HG03521 (cell line): ENCODE measurements at regions not wholly inside any gene's neighbourhood (a gene's known extent, or its start where the extent isn't known, plus 50 kb on each side); places are given as distances from the start of the nearest gene placed in this dataset.
"Not testable (repeated sequence)": the region's sequence is repeated elsewhere in the genome, so short reads cannot be mapped to it uniquely, and the experiment has no call there.

Source experiments
- ATAC-seq: cut with Tn5 transposase; IDR thresholded peaks from one replicate; pipeline ENCODE4 v1.9.1; 2021; ENCODE audit warnings: mild to moderate bottlenecking, moderate library complexity; ENCODE audit not compliant: unreplicated experiment

DNA sequence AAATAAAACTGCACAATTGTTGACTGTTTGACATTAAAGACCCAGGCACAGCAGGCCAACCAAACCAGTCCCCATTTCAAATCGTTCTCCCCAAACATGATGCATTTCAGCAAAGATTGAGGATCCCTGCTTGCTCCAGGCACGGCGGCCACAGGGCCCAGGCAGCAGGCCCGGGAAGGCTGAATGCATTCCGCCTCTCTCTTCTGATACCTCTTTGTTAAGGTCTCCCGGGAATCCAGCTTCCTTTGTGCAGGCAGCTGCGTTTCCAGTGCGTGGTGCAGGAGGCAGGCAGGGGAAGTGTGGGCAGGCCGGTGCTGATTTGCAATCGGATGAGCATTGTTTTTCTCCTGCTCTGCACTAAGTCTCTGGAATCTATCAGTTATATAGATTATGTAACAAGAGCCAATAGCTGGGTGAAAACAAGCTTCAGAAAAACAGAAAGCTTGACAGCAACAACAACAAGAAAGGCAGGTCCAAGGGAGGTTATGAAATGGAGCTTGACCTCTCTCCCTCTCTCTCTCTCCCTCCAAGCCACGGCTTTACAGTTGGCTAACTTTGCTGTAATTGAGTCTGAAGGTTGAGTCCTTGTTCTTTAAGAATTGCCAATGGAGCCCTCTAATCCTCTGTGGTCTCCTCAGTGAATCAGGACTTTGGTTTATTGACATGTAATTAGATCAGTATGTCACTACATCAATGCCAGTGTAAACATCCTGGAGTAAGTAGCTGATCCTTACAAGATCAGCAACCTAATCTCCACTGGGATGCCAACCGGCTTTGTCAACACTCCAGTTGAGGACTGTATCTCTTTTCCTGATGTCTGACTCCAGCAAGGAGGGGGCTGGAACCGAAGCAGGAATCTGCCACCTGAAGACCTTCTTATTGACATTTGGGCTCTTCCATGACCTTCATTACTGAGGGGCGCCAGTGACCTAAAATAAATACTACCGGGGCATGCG lies 338.0 kb downstream of the TEX29 start:
- no peak for ATAC-seq

DNA sequence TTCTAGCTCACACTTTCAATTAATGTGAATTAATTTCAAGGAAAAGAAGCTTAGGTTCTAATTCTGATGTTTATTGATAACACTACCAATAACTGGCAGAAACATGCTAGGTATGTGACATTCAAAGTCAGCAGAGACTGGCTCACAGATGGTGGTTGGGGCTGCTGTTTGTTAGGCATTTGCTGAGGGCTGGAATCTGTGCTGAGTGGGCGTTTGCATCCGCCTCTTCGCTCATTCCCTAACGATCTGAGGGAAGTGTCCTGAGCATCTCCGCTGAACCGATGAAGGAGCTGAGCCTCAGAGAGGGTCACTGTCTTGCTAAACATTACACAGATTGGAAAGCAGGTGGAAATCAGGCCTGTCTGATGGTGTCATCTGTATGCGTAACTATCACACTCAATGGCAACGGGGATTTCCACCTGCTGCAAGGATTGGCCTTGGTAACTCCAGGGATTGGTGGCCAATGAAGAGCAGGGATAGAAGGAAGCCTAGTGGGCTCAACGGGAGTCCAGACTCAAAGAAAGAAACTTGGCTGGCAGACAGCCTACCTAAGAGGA lies 338.9 kb downstream of the TEX29 start:
- ATAC-seq = no peak

DNA sequence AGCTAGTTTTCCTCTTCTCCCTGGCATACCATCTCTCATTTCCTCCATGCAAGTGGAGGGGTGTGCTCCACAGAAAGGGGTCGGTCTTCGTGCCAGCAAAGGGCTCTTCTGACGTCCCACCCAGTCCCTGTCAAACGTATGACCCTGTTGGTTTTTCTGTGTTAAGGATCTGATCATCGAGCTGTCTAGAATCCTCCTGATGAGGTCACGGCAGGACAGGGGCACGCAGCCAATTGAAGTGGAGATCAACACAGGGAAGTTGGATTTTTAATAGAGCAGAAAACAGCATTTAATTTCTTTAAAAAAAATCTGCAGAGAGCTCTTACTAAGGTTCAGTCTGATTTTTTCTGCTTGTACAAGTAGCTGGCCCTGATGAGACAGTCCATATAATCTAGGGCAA lies 339.4 kb downstream of the TEX29 start:
- no peak for ATAC-seq

DNA sequence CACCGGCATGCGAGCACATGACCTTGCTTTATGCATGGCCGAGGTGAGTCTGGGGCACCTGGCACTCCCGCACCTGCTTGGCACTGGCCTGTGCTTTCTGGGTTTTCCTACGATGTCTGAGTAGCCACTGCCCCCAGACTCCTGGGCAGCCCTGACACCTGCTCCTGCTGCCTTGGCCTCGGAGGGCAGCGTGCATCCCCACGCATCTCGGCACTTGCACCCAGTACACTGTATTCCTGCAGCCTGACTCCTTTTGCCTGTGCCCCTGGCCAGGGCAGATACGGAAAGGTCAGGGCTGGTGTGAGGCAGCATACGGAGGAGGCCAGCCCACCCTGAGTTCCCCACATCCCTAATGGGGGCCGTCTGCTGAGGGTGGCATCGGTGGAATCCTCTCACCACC lies 340.6 kb downstream of the TEX29 start:
- no peak for ATAC-seq

DNA sequence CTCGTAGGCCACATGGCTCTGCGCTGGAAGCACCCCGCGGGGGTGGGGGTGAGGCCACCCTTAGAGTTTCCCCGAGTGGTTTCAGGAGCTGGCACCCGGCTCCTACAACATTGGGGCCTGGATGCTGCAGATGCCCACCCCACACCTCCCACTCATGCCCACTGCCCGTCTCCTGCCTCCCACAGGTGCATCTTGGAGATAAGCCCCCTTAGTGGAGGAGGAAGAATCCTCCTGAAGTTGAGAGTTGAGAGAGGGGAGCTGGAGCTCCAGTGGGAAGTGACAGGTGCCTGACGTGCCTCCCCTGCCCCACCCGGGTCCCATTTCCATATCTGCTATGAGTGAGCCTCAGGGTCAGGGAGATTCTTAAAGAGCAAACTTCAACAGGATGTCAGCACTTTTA lies 341.3 kb downstream of the TEX29 start:
- no peak for ATAC-seq

DNA sequence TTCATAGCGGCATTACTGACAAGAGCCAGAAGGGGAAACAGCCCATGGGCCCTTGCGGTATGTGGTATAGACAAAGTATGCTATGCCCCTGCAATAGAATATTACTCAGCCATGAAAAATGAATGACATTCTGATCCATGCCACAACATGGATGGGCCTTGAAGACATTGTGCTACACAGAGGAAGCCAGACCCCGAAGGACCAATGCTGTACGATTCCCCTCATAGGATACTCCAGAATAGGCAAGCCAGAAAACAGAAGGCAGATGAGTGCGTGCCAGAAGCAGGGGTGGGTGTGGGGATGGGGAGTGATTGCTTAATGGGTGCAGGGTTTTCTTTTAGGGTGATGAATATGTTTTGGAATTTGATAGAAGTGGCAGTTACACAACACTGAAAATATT lies 342.0 kb downstream of the TEX29 start:
- no peak for ATAC-seq

DNA sequence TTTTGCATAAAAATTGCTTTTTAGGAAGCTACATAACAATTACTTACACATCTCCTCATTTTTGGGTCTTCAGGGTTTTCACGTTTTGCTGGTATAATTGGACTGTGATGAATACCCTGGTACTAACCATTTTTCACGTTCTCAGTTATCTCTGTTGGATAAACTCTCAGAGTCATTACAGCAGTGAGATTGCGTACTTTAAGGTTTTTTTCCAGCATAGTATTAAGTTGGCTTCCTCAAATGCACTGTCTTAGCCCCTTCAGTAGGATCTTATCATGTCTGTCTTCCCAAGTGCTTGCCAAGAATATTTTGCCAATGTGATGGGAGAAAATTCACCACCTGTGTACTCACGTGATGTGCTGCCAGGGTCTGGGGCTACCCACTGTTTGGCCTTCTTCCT lies 342.5 kb downstream of the TEX29 start:
- no peak for ATAC-seq

DNA sequence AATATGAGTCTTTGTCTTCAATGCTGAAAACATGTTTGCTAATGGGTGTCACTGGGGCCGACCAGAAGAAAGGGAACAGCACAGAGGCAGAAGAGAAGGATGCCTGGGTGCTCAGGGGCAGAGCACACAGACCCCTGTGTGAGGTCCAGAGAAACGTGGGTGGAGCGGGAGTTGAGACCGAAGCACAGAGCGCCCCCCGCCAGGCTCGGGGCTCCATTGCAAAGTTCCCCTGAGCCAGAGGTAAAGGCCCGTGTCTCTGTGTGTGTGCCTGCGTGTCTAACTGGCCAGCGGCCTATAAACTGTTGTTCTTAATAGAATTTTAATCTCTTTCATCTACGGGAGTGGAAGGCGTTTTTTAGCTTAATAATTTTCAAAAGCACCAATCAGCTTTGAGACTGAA lies 343.1 kb downstream of the TEX29 start:
- no peak for ATAC-seq

DNA sequence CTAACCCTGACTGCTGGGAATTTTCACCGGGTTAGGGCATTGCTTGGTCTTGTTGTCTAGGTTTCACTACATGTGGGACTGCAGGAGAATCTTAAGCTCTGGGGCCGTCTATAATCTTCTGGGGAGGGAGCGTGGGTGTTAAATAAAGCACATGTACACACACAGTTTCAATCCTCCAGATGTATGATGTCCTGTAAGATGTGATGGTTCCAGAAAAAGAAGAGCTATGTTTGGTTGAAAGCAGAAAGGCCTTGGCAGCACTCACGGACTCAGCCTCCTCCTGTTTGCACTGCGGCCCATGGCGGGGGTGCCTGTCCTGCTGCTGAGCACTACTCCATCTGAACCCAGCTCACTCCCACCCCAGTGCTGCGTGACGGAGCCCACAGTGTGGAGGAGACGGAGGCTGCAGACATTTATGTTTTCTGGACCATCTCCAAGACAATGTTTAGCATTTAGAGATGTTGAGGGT lies 343.5 kb downstream of the TEX29 start:
- ATAC-seq = no peak

DNA sequence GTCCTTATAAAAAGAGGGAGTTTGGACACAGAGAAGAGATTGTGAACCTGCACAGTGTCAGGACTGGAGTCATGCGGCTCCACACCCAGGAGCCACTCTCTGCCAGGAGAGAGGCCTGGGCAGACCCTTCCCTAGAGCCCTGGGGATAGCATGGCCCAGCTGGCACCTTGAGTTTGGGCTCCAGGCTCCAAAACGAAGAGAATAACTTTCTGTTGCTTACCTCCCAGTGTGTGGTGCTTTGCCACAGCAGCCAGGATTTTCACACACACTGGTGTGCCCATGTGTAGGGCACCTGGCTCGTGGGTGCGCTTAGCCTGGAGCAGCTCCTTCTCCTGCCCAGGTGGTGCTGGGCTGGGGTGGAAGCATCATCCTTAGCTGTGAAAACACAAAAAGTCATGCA lies 344.3 kb downstream of the TEX29 start:
- no peak for ATAC-seq

DNA sequence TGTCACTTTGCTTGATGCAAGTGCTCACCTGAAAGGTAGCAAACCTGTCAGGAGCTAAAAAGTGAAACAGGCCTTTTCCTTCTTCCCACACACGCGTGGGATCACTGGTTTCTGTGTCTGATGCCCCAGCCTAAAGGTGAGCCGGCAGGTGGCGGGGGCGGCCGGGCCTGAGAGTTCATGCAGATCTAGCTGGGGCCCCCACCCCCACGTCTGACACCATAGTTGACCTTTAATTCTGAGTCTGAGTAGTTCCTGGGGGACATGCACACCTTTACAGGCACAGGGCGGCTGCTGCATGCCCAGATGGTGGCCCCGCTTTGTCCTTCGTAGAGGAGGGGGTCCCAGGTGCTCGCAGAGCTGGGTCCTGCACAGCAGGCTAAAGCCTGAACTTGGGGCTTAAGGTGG lies 345.3 kb downstream of the TEX29 start:
- no peak for ATAC-seq

DNA sequence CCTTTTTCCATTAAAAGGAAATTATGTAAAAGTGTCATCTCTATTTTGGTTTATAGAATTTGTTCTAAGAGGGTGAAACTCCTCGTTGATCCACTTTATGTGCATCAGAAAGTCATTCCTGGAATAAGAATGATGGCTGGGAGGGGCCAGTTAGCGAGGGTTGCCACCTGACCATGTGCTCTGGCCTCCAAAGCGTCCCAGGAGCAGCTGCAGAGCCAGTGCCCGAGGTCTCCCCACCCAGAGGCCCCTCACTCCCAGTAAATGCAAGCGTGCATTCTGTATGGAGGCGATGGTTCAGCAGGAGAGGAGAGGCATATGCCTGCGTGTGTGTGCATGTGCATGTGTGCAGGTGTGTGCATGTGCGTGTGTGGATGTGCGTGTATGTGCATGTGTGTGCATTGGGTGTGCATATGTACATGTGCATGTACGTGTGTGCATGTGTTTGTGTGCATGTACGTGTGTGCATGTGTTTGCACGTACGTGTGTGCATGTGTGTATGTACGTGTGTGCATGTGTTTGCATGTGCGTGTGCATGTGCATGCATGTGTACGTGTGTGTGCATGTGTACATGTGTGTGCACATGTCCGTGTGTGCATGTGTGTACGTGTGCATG lies 345.8 kb downstream of the TEX29 start:
- ATAC-seq = no peak

DNA sequence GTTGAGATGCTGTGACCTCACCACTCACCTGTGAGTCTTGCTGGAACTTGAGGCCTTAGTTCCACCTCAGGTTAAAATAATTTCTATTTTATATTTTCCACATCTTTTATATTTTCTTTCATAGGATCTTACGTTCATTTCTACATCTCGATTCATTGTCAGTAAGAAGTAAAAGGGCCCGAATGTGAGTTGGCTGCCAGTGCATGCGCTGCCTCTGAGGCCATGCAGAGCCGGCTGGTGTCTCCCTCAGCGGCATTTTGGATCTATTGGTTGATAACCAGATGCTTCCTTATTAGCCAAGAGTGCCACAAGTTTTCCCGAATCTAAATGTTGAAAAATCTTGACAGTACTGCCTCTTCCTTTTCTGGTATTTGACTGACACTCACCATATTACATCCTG lies 347.3 kb downstream of the TEX29 start:
- ATAC-seq = no peak

DNA sequence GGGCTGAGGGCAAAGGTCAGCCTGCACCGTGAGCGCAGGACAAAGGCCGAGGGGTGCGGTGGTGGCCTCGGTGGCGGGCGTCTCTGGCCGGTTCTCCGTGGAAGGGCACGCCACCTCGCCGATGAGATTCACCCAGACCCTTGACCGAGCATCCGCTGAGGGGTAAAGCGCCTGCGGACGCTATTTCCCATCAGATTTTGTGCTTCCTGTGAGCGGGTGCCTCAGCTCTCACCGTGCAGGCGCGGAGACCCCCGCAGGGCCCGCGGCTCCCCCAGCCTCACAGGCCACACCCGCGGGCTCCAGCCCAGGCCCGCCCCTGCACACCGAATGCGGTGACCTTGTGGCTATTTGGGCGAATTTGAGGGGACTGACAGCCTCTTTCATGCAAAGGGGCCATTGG lies 348.0 kb downstream of the TEX29 start:
- ATAC-seq = no peak

DNA sequence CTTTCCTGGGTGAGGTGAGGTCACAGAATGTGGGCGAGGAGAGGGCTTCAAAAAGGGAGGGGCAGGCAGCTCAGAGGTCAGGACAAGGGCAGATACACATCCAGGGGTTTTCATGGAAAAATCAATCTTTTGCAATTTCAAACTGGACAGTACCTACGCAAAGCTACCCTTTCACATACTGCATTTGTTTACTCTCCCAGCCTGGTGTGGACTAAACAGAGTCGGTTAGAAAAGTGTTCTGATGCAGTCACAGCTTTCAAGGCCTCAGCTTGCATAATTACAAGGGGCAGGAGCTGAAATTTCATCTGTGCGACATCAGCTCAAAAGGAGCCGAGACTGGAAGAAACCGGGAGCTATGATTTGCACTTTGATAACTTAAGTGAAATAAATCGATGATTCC lies 351.8 kb downstream of the TEX29 start:
- not testable (repeated sequence) for ATAC-seq

DNA sequence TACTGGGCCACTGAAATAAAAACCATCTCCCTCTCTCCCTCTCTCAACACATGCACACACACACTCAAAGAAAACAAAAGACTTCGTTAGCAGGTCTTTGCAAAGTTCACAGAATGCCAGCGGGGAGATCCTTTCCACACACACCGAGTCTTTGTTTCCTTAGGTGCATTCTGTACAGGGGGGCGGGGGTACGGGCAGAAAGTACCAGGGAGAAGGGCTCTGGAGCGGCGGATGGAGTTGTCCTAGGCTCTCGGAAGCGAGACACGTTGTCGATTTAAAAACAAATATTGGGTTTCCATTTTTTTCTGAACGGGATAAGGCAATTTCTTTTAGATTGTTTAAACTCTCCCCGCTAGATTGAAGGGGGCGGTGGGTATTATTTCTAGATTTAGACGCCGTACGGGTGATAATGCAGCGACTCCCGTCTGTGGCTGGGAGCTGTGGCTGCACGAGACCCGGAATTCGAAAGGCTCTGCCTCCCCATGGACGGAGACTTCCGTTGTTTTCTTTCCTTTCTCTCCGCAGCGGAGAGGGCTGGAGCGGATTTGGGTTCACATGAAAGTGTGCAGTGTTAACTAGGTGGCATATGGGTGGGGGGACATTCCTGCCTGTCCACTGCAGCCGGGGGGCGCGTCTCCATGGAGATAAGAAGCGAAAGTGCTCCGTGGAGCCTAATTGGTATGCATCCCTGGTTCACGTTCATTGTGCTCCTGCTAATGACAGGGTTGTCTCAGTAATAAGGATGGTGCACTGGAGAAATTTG lies 357.9 kb downstream of the TEX29 start:
- not testable (repeated sequence) for ATAC-seq

DNA sequence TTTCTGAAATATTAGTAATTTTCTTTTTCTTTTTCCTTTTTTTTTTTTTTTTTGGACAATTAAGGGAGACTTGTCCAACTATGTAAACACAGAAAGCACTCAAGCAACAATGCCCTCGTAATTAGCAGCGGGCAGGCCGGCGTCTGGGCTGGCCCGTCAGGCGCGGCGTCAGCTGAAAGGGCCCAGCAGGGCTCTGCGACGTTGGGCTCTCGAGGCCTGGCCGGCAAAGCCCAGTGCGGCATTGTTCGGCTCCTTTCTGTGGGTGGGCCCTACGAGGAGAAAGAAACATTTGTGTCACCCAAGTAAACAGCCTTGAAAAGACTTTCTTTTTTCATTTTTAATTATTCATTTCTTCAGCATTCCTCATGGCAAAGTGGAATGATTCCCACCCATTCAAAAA lies 359.2 kb downstream of the TEX29 start:
- ATAC-seq = not testable (repeated sequence)

DNA sequence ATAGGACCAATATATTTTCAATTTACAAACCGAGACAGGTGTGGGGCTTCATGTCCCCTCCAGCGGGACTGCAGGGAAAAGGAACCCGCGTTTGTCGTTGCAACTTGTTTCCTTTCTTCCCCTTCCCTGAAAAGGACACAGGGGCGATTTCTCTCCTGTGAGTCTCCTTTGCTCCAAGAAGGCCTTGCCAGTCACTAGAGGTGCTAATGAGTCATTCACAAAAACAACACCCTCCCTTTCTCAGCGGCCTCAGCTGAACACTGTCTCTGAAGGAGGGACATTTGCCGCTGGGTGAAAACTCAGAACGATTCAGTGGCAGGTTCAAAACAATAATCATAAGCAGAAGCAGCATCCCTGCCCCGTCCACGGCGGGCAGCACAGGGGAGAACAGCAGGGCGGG lies 359.7 kb downstream of the TEX29 start:
- ATAC-seq = not testable (repeated sequence)

DNA sequence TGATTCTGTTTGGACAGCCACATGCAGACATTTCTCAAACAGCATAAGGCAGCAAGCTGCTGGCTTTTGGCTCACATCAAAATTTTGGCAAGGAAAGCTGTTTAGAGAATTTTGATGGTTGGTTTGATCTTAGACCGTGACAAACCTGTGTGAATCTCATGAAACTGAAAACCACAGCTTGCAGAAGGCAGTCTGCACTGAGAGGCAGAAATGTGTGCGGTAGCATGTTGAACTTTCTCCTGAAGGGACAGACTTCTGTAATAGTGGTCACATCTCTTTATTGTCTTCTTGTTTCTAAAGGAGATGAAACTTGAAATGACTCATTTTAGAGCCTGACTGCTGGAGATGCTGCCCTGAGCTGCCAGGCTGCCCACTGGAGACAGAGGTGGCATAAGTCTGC lies 371.6 kb downstream of the TEX29 start:
- ATAC-seq = not testable (repeated sequence)

DNA sequence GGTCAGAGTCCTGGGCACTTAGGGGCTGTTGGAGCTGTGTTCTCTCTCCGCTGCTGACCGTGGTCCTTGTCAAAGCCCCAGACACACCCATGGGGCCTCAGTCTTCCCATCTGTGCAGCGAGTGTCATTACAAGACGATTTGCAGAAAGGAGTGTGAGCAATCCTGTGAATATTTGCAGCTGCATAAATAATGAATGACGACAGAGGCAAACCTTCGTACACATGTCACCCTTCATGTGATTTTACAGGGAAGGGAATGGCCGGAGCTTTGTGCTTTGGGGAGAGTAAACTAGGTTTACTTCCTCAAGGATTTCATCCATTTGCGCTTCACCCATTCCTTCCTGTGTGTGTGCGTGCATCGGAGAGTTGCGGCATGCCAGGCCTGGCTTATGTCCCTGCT lies 370.8 kb upstream of the SOX1 start:
- not testable (repeated sequence) for ATAC-seq

DNA sequence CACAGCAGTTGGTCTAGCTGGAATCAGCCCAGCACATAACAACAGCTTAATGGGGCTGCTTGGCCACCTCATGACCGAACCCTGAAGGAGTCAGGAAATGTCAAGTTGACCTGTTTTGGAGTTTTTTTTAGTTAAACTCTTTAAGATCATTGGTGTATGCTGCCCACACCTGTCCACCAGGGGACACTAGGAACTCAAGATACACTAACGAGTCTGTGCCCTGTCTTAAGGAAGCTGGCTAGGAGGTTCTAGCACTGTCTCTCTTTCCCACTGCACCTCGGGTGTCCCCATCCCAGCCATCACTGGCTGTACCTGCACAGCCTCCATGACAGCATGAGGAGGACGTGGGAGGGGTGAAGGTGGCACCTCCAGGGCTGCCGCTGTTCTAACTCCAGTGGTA lies 364.9 kb upstream of the SOX1 start:
- ATAC-seq = not testable (repeated sequence)
